ENCODE measurements at regions not wholly inside any gene's neighbourhood (a gene's known extent, or its start where the extent isn't known, plus 50 kb on each side); places are given as distances from the start of the nearest gene placed in this dataset.
A peak's percentile ranks its signal among the peaks of the same experiment; 100 is the strongest.

GRCh38 chr6:109897025-109897424, 81.1 kb upstream of the GPR6 start:
- no peak overlapping the region for H3K4me2 ChIP-seq
- no peaks in the 10 kb centered on the region for H3K27me3 ChIP-seq (ENCODE audit: insufficient read depth)
- H2AFZ ChIP-seq: peak overlapping the region; percentile 80; the same call in 1 of the 2 replicates
- H3K9me2 ChIP-seq (ENCODE audit: insufficient read depth): peaks cover 3% of the 10 kb centered on the region
- peaks cover 12% of the 10 kb centered on the region for H3K27me3 Mint-ChIP-seq (ENCODE audit: insufficient read depth, low read depth, poor library complexity)
- DNase-seq (ENCODE audit: low spot score): no peak
- peaks cover 16% of the 10 kb centered on the region for H3K36me3 ChIP-seq (ENCODE audit: insufficient read depth)
- ATAC-seq: no peak
- H3K4me3 Mint-ChIP-seq: no peak overlapping the region
- H3K9me3 Mint-ChIP-seq: peaks cover 38% of the 10 kb centered on the region
- TF ChIP-seq CREB1 (CRISPR knock-in tag; IDR thresholded peaks at IDR 0.05; ENCODE audit: low read depth) (no peak), EZH2 (IDR thresholded peaks at IDR 0.05; ENCODE audit: low read depth, unreplicated experiment) (no peak), ZNF462 (CRISPR knock-in tag; IDR thresholded peaks at IDR 0.05) (no peak), NANOG (IDR thresholded peaks at IDR 0.05; ENCODE audit: borderline replicate concordance) (no peak), EZH2phosphoT487 (IDR thresholded peaks at IDR 0.05; ENCODE audit: unreplicated experiment) (no peak), ZNF114 (CRISPR knock-in tag; IDR thresholded peaks at IDR 0.05) (no peak), REST (IDR thresholded peaks at IDR 0.05; ENCODE audit: unreplicated experiment) (no peak), ZNF331 (CRISPR knock-in tag; IDR thresholded peaks at IDR 0.05; ENCODE audit: low read depth) (no peak), POLR2AphosphoS5 (IDR thresholded peaks at IDR 0.05; ENCODE audit: low read depth) (no peak), JUNB (IDR thresholded peaks at IDR 0.05; ENCODE audit: unreplicated experiment) (no peak), ETS1 (IDR thresholded peaks at IDR 0.05) (no peak), CTCF (conservative IDR thresholded peaks at IDR 0.05; ENCODE audit: low read depth in 2 of 2) (no peak), STAT1 (IDR thresholded peaks at IDR 0.05; ENCODE audit: unreplicated experiment) (no peak)
- no peaks in the 10 kb centered on the region for H3K79me2 ChIP-seq (replicated peaks; ENCODE audit: insufficient read depth)
- H3K27ac Mint-ChIP-seq: no peak overlapping the region
- H3K4me1 ChIP-seq (ENCODE audit: insufficient read depth): peaks cover 15% of the 10 kb centered on the region
- peaks cover 42% of the 10 kb centered on the region for H3K36me3 Mint-ChIP-seq (ENCODE audit: low read depth)
- peaks cover 41% of the 10 kb centered on the region for H3K4me1 Mint-ChIP-seq
- H3F3A ChIP-seq (replicated peaks; ENCODE audit: low read depth): no peaks in the 10 kb centered on the region
- H3K27ac ChIP-seq (ENCODE audit: low read depth): no peak overlapping the region
- H3K4me3 ChIP-seq: no peak overlapping the region
- H4K20me1 ChIP-seq (replicated peaks; ENCODE audit: insufficient read depth): no peaks in the 10 kb centered on the region

All from GM23338 (cell line).